Upper lobe of left lung (tissue), 6 donors: ENCODE measurements at regions not wholly inside any gene's neighbourhood (a gene's known extent, or its start where the extent isn't known, plus 50 kb on each side); places are given as distances from the start of the nearest gene placed in this dataset.

Experiments
- ATAC-seq, 2 donors: fragments of 200-7000 bp; cut with Tn5 transposase; one replicate each; pipeline ENCODE4 v1.9.1; 2022; ENCODE audit warnings: mild to moderate bottlenecking in 2 of 2, moderate library complexity in 2 of 2; ENCODE audit not compliant: low FRiP score in 2 of 2
- DNase-seq, 2 donors: peaks; one replicate each; pipeline ENCODE4 v3.0.0-alpha.2; 2019 to 2020
- H3K27ac ChIP-seq, 4 donors: fragments of 200-600 bp; sonication (generic); one replicate each; pipeline ENCODE4 v1.5.1; 2016 to 2019
- H3K27me3 ChIP-seq, 4 donors: fragments of 200-600 bp; sonication (generic); one replicate each; pipeline ENCODE4 v1.5.1; 2017 to 2019
- H3K36me3 ChIP-seq, 4 donors: fragments of 200-600 bp; sonication (generic); one replicate each; pipeline ENCODE4 v1.5.1; 2016 to 2019
- H3K4me1 ChIP-seq, 4 donors: fragments of 200-600 bp; sonication (generic); one replicate each; pipeline ENCODE4 v1.5.1; 2018 to 2019
- H3K4me3 ChIP-seq, 4 donors: fragments of 200-600 bp; sonication (generic); one replicate each; pipeline ENCODE4 v1.5.1; 2017 to 2019; ENCODE audit warnings: mild to moderate bottlenecking in 2 of 4, moderate library complexity in 1 of 4
- H3K9me3 ChIP-seq, 4 donors: fragments of 200-600 bp; sonication (generic); one replicate each; pipeline ENCODE4 v1.5.1; 2018 to 2019
- CTCF ChIP-seq, 6 experiments: fragments of 450-650 bp in 4 of 6; fragments of 200-600 bp in 2 of 6; sonication (generic) in 2 of 6; IDR thresholded peaks; one replicate each; pipeline ENCODE4 v1.5.1; 2016 to 2019; ENCODE audit warnings: antibody characterized with exemption in 6 of 6
- EP300 ChIP-seq, 4 donors: sonication (generic); formaldehyde crosslinking; IDR thresholded peaks; one replicate each; pipeline ENCODE4 v1.5.1; 2017; ENCODE audit warnings: antibody characterized with exemption in 4 of 4, control low read depth in 2 of 4
- POLR2A ChIP-seq, 4 donors: fragments of 450-650 bp; IDR thresholded peaks; one replicate each; pipeline ENCODE4 v1.5.1; 2016 to 2017; ENCODE audit warnings: antibody characterized with exemption in 4 of 4, mild to moderate bottlenecking in 2 of 4
- POLR2AphosphoS5 ChIP-seq, 2 donors: sonication (generic); formaldehyde crosslinking; IDR thresholded peaks; one replicate each; pipeline ENCODE4 v1.5.1; 2017; ENCODE audit warnings: antibody characterized with exemption in 2 of 2
- WGBS, 2 donors: methylation state at CpG; one replicate each; pipeline ENCODE4 v1.1.5; 2017 to 2018; 5-methylcytosine and 5-hydroxymethylcytosine counted together
- donor health status: DM: no; HTN: no; CAD: no; lungs with moderate emphysema.
- donor health status: DM: no; HTN: yes; CAD: no; lungs with severe emphysema.

- DNase-seq (no peak), ATAC-seq (no peak)
- Histone ChIP-seq H3K27ac (no peak overlapping the region), H3K9me3 (no peaks in the 10 kb centered on the region), H3K36me3 (no peaks in the 10 kb centered on the region), H3K27me3 (no peaks in the 10 kb centered on the region), H3K4me1 (no peaks in the 10 kb centered on the region), H3K4me3 (no peak overlapping the region)
- TF ChIP-seq EP300 (IDR thresholded peaks at IDR 0.05) (no peak), POLR2AphosphoS5 (IDR thresholded peaks at IDR 0.05) (no peak), POLR2A (IDR thresholded peaks at IDR 0.05) (no peak)
- 80 to 88% methylated on average over 10 of the region's 10 CpGs for WGBS, 2 donors
These were observed 149.4 kb downstream of the WNT5A start for GRCh38 chr3:55337641-55338180.

GRCh38 chr3:55333923-55334322, 153.2 kb downstream of the WNT5A start:
- Histone ChIP-seq H3K27me3 (no peaks in the 10 kb centered on the region), H3K4me3 (no peak overlapping the region), H3K36me3 (no peaks in the 10 kb centered on the region), H3K4me1 (peaks cover 0 to 15% (median 0%) of the 10 kb centered on the region in 4 donors), H3K9me3 (no peaks in the 10 kb centered on the region), H3K27ac (no peak overlapping the region)
- TF ChIP-seq EP300 (IDR thresholded peaks at IDR 0.05), result no peak
- no peak for TF ChIP-seq POLR2A (IDR thresholded peaks at IDR 0.05)
- no peak for TF ChIP-seq CTCF (IDR thresholded peaks at IDR 0.05)
- TF ChIP-seq POLR2AphosphoS5 (IDR thresholded peaks at IDR 0.05), result no peak
- ATAC-seq (no peak), DNase-seq (no peak)

GRCh38 chr3:55333046-55333445, 154.1 kb downstream of the WNT5A start:
- WGBS, 2 donors, result 67 to 91% methylated on average over 4 of the region's 4 CpGs
- ATAC-seq (no peak), DNase-seq (no peak)

GRCh38 chr3:55332176-55332575, 154.9 kb downstream of the WNT5A start:
- TF ChIP-seq POLR2AphosphoS5 (IDR thresholded peaks at IDR 0.05), result no peak
- no peak for TF ChIP-seq POLR2A (IDR thresholded peaks at IDR 0.05)
- no peak for TF ChIP-seq CTCF (IDR thresholded peaks at IDR 0.05)
- no peak for TF ChIP-seq EP300 (IDR thresholded peaks at IDR 0.05)
- Histone ChIP-seq H3K9me3 (no peaks in the 10 kb centered on the region), H3K36me3 (no peaks in the 10 kb centered on the region), H3K4me1 (peaks cover 0 to 15% (median 0%) of the 10 kb centered on the region in 4 donors), H3K27me3 (no peaks in the 10 kb centered on the region), H3K4me3 (no peak overlapping the region), H3K27ac (no peak overlapping the region)
- WGBS, 2 donors, result 82 to 83% methylated on average over 8 of the region's 8 CpGs
- DNase-seq (no peak), ATAC-seq (no peak)

More at GRCh38 chr3:55333046-55333445, 154.1 kb downstream of the WNT5A start:
- Histone ChIP-seq H3K4me3 (no peak overlapping the region), H3K36me3 (no peaks in the 10 kb centered on the region), H3K27ac (no peak overlapping the region), H3K27me3 (no peaks in the 10 kb centered on the region), H3K4me1 (peaks cover 0 to 15% (median 0%) of the 10 kb centered on the region in 4 donors), H3K9me3 (no peaks in the 10 kb centered on the region)
- TF ChIP-seq EP300 (IDR thresholded peaks at IDR 0.05), result no peak

GRCh38 chr3:55331524-55331923, 155.6 kb downstream of the WNT5A start:
- no peaks in the 10 kb centered on the region for H3K9me3 ChIP-seq

More at GRCh38 chr3:55331524-55331923, 155.6 kb downstream of the WNT5A start:
- no peak overlapping the region for H3K4me3 ChIP-seq
- no peaks in the 10 kb centered on the region for H3K36me3 ChIP-seq
- ATAC-seq, result no peak
- WGBS, 2 donors, result 87% methylated on average over 2 of the region's 2 CpGs
- no peak for DNase-seq
- no peak overlapping the region for H3K27ac ChIP-seq
- H3K27me3 ChIP-seq, result no peaks in the 10 kb centered on the region
- peaks cover 0 to 15% (median 0%) of the 10 kb centered on the region in 4 donors for H3K4me1 ChIP-seq
- TF ChIP-seq EP300 (IDR thresholded peaks at IDR 0.05) (no peak), POLR2AphosphoS5 (IDR thresholded peaks at IDR 0.05) (no peak), CTCF (IDR thresholded peaks at IDR 0.05) (no peak), POLR2A (IDR thresholded peaks at IDR 0.05) (no peak)
